AG04449 (cell line): ENCODE measurements at regions not wholly inside any gene's neighbourhood (a gene's known extent, or its start where the extent isn't known, plus 50 kb on each side); places are given as distances from the start of the nearest gene placed in this dataset.

Experiments
- CTCF ChIA-PET: fragments of 350-600 bp; formaldehyde crosslinking; extraction: SDS; loops from one replicate; lab custom pipeline; 2021; ENCODE audit warnings: antibody characterized with exemption; lab: Yijun Ruan, JAX
- POLR2A ChIA-PET: fragments of 400-600, 350-600 bp; formaldehyde crosslinking; extraction: SDS; loops from one replicate; lab custom pipeline; 2020; ENCODE audit warnings: antibody characterized with exemption, inconsistent platforms; lab: Yijun Ruan, JAX
- DNase-seq: peaks from one replicate; pipeline ENCODE4 v3.0.0-alpha.2; 2010; ENCODE audit warnings: low read depth, low spot score
- H3K4me3 ChIP-seq: 2 replicates; pipeline ENCODE4 v1.5.1; 2011; ENCODE audit warnings: low read depth, mild to moderate bottlenecking, control low read depth, low read length
- CTCF ChIP-seq: IDR thresholded peaks from one replicate; pipeline ENCODE4 v1.5.1; 2011; ENCODE audit warnings: mild to moderate bottlenecking, moderate library complexity, low read length, control low read depth, inconsistent platforms; ENCODE audit not compliant: insufficient read depth; ENCODE audit errors: missing control alignments

GRCh38 chr4:53854991-53855568 lies 209.3 kb downstream of the CHIC2 start:
- POLR2A ChIA-PET = interaction anchor here (1.1 to 1.7 kb wide), 3 partner anchors 38 to 377 kb away, joined by 3 to 10 read pairs (median 3); no protein-coding TSS in a partner anchor
- DNase-seq = no peak
- no peak overlapping the region for H3K4me3 ChIP-seq
- CTCF ChIA-PET = interaction anchor here (0.8 to 1.6 kb wide), 4 partner anchors 349 to 379 kb away, joined by 3 to 5 read pairs (median 3); no protein-coding TSS in a partner anchor
- TF ChIP-seq CTCF = no peak

- ChIA-PET POLR2A (no interaction called here), CTCF (interaction anchor here (0.9 to 1.4 kb wide), 2 partner anchors 56 to 146 kb away, joined by 3 read pairs; no protein-coding TSS in a partner anchor)
- DNase-seq = peak; percentile 51
- no peak for TF ChIP-seq CTCF
- H3K4me3 ChIP-seq = no peak overlapping the region
Observed at GRCh38 chr4:53852343-53852742, 212.1 kb downstream of the CHIC2 start.

GRCh38 chr4:53847965-53848364 lies 216.4 kb downstream of the CHIC2 start:
- no peak overlapping the region for H3K4me3 ChIP-seq
- no peak for TF ChIP-seq CTCF
- ChIA-PET CTCF (no interaction called here), POLR2A (no interaction called here)
- no peak for DNase-seq

- DNase-seq = no peak
- no peak overlapping the region for H3K4me3 ChIP-seq
- TF ChIP-seq CTCF = no peak
- ChIA-PET CTCF (no interaction called here), POLR2A (no interaction called here)
Observed at GRCh38 chr4:53844551-53844950, 219.9 kb downstream of the CHIC2 start.

- ChIA-PET POLR2A (no interaction called here), CTCF (no interaction called here)
- DNase-seq = no peak
- no peak for TF ChIP-seq CTCF
- no peak overlapping the region for H3K4me3 ChIP-seq
Observed at GRCh38 chr4:53844133-53844532, 220.3 kb downstream of the CHIC2 start.

GRCh38 chr4:53841711-53842110 lies 222.7 kb downstream of the CHIC2 start:
- POLR2A ChIA-PET = no interaction called here
- DNase-seq = no peak
- CTCF ChIA-PET = interaction anchor here (0.6 to 1.3 kb wide), 3 partner anchors 8 to 135 kb away, joined by 3 to 4 read pairs (median 3); no protein-coding TSS in a partner anchor
- no peak overlapping the region for H3K4me3 ChIP-seq
- no peak for TF ChIP-seq CTCF
